ENCODE measurements at regions not wholly inside any gene's neighbourhood (a gene's known extent, or its start where the extent isn't known, plus 50 kb on each side); places are given as distances from the start of the nearest gene placed in this dataset.

GRCh38 chr2:131417886-131418285, 53.9 kb upstream of the RAB6D start:
- intact Hi-C loops (cut with DNase I; ENCODE audit: low total_unique reads), result loop anchor here (10.0 kb wide), 1 partner anchor 257 kb away; no protein-coding TSS in a partner anchor
- H3K36me3 ChIP-seq, result no peaks in the 10 kb centered on the region
- no peaks in the 10 kb centered on the region for H3K4me1 ChIP-seq
- TF ChIP-seq POLR2AphosphoS5 (IDR thresholded peaks at IDR 0.05) (no peak), CTCF (IDR thresholded peaks at IDR 0.05 in 8 of 11, conservative IDR thresholded peaks at IDR 0.05 in 3 of 11) (no peak), POLR2A (IDR thresholded peaks at IDR 0.05) (no peak)
- H3K4me3 ChIP-seq, result no peak overlapping the region
- DNase-seq, result no peak
- no peak overlapping the region for H3K27ac ChIP-seq
- WGBS, 5 donors, result 55 to 91% (median 69%) methylated on average over 2 of the region's 2 CpGs
- H3K9me3 ChIP-seq, result no peaks in the 10 kb centered on the region
- peaks cover 0 to 25% (median 0%) of the 10 kb centered on the region in 7 donors for H3K27me3 ChIP-seq (replicated peaks in 1 of 7)

- H3K9me3 ChIP-seq, result no peaks in the 10 kb centered on the region
- no peaks in the 10 kb centered on the region for H3K36me3 ChIP-seq
- no peak overlapping the region for H3K4me3 ChIP-seq
- TF ChIP-seq POLR2AphosphoS5 (IDR thresholded peaks at IDR 0.05) (no peak), CTCF (IDR thresholded peaks at IDR 0.05 in 8 of 11, conservative IDR thresholded peaks at IDR 0.05 in 3 of 11) (no peak), POLR2A (IDR thresholded peaks at IDR 0.05) (no peak)
- intact Hi-C loops (cut with DNase I; ENCODE audit: low total_unique reads), result loop anchor here (10.0 kb wide), 1 partner anchor 261 kb away; no protein-coding TSS in a partner anchor
- no peaks in the 10 kb centered on the region for H3K4me1 ChIP-seq
- H3K27me3 ChIP-seq (replicated peaks in 1 of 7), result peaks cover 0 to 31% (median 0%) of the 10 kb centered on the region in 7 donors
- H3K27ac ChIP-seq, result no peak overlapping the region
- no peak for DNase-seq
- WGBS, 5 donors, result 70 to 85% (median 79%) methylated on average over 2 of the region's 2 CpGs
These were observed 49.8 kb upstream of the RAB6D start for GRCh38 chr2:131413785-131414184.

Measured in spleen (tissue), 11 donors.